A549 (cell line): ENCODE measurements at regions not wholly inside any gene's neighbourhood (a gene's known extent, or its start where the extent isn't known, plus 50 kb on each side); places are given as distances from the start of the nearest gene placed in this dataset.

ENCODE experiments used
- ATAC-seq, 2 experiments: fragments of 200-7000 bp in 1 of 2; fragments of >200 bp in 1 of 2; cut with Nextera tagmentation in 1 of 2; cut with Tn5 transposase in 1 of 2; 3 replicates each; pipeline versions ENCODE4 v1.8.0 to v1.9.1; 2018 to 2020; ENCODE audit warnings: mild to moderate bottlenecking in 1 of 2, moderate library complexity in 1 of 2
- CTCF ChIA-PET: fragments of 300-600 bp; sonication (Branson Sonifier 250); formaldehyde crosslinking; extraction: SDS; loops from one replicate; lab custom pipeline; 2021; ENCODE audit warnings: antibody characterized with exemption, inconsistent platforms; lab: Yijun Ruan, JAX
- POLR2A ChIA-PET: fragments of 350-600 bp; formaldehyde crosslinking; extraction: SDS; loops from one replicate; lab custom pipeline; 2021; ENCODE audit warnings: antibody characterized with exemption, inconsistent platforms; lab: Yijun Ruan, JAX
- DNase-seq, 2 experiments: peaks; one replicate each; pipeline versions ENCODE4 v3.0.0 to v3.0.0-alpha.2; 2011 to 2016; ENCODE audit warnings: low read depth in 1 of 2, low spot score in 1 of 2
- FAIRE-seq: peaks from 2 replicates; lab custom pipeline; 2011; peaks lifted over from hg19 to GRCh38; lab: Jason Lieb, UNC
- H3K27ac ChIP-seq, 2 experiments: fragments of >200 bp; sonication (Bioruptor Twin); formaldehyde crosslinking; 3 replicates each; pipeline ENCODE4 v1.5.1; 2016 to 2017
- H3K4me1 ChIP-seq: fragments of >200 bp; sonication (Bioruptor Twin); formaldehyde crosslinking; 3 replicates; pipeline ENCODE4 v1.6.1; 2016
- H3K4me2 ChIP-seq: fragments of >200 bp; sonication (Bioruptor Twin); formaldehyde crosslinking; 3 replicates; pipeline ENCODE4 v1.6.1; 2016
- H3K4me3 ChIP-seq: fragments of >200 bp; sonication (Bioruptor Twin); formaldehyde crosslinking; 3 replicates; pipeline ENCODE4 v1.5.1; 2016
- H3K9me3 ChIP-seq: fragments of >200 bp; sonication (Bioruptor Twin); formaldehyde crosslinking; 3 replicates; pipeline ENCODE4 v1.6.1; 2016
- BCL3 ChIP-seq: fragments of >200 bp; sonication (Bioruptor Twin); formaldehyde crosslinking; IDR thresholded peaks from 3 replicates; pipeline ENCODE4 v1.6.1; 2016
- CBX8 ChIP-seq: fragments of 200-600 bp; sonication (generic); IDR thresholded peaks from 2 replicates; pipeline ENCODE4 v1.6.1; 2016
- CEBPB ChIP-seq, 2 experiments: fragments of >200 bp in 1 of 2; sonication (Bioruptor Twin) in 1 of 2; formaldehyde crosslinking in 1 of 2; IDR thresholded peaks; 2 replicates each; pipeline ENCODE4 v1.6.1; 2012 to 2016
- CHD4 ChIP-seq: fragments of 200-600 bp; sonication (generic); IDR thresholded peaks from 2 replicates; pipeline ENCODE4 v1.6.1; 2016; ENCODE audit warnings: antibody characterized with exemption, mild to moderate bottlenecking, borderline replicate concordance
- E2F6 ChIP-seq: IDR thresholded peaks from 2 replicates; pipeline ENCODE4 v1.6.1; 2012; ENCODE audit warnings: low read depth, borderline replicate concordance
- EHF ChIP-seq: fragments of 250-450 bp; sonication (Bioruptor Pico); IDR thresholded peaks from 2 replicates; pipeline ENCODE4 v1.5.0; 2020; ENCODE audit warnings: mild to moderate bottlenecking
- ELK1 ChIP-seq: fragments of 150-350 bp; IDR thresholded peaks from 2 replicates; pipeline ENCODE4 v1.6.1; 2014; ENCODE audit warnings: low read depth, mild to moderate bottlenecking, low read length
- FOSB ChIP-seq: fragments of 250-450 bp; sonication (Bioruptor Pico); IDR thresholded peaks from 2 replicates; pipeline ENCODE4 v1.5.0; 2020; ENCODE audit warnings: mild to moderate bottlenecking, moderate library complexity
- FOSL2 ChIP-seq, 2 experiments: fragments of 450-650 bp in 1 of 2; fragments of >200 bp in 1 of 2; sonication (Bioruptor Twin) in 1 of 2; formaldehyde crosslinking; IDR thresholded peaks; 2 replicates each; pipeline versions ENCODE4 v1.5.0 to v1.6.1; 2016 to 2020; ENCODE audit warnings: mild to moderate bottlenecking in 1 of 2, moderate library complexity in 1 of 2
- HDAC2 ChIP-seq: fragments of 200-600 bp; sonication (generic); IDR thresholded peaks from 2 replicates; pipeline ENCODE4 v1.6.1; 2016
- HES2 ChIP-seq: fragments of >200 bp; sonication (Bioruptor Twin); formaldehyde crosslinking; IDR thresholded peaks from 2 replicates; pipeline ENCODE4 v1.6.1; 2016
- MAFK ChIP-seq: fragments of 450-650 bp; IDR thresholded peaks from 2 replicates; pipeline ENCODE4 v1.6.1; 2014; ENCODE audit not compliant: partially characterized antibody
- MAZ ChIP-seq: fragments of 150-350 bp; IDR thresholded peaks from 2 replicates; pipeline ENCODE4 v1.6.1; 2014; ENCODE audit warnings: antibody characterized with exemption, low read depth, low read length, borderline replicate concordance
- NR3C1 ChIP-seq: fragments of >200 bp; sonication (Bioruptor Twin); formaldehyde crosslinking; IDR thresholded peaks from 3 replicates; pipeline ENCODE4 v1.6.1; 2017
- POLR2A ChIP-seq: IDR thresholded peaks from 2 replicates; pipeline ENCODE4 v1.6.1; 2012; ENCODE audit warnings: mild to moderate bottlenecking, low read length
- RCOR1 ChIP-seq: fragments of 150-350 bp; IDR thresholded peaks from 2 replicates; pipeline ENCODE4 v1.6.1; 2014; ENCODE audit warnings: antibody characterized with exemption, low read length, low read depth
- SMC3 ChIP-seq: fragments of >200 bp; sonication (Bioruptor Twin); formaldehyde crosslinking; IDR thresholded peaks from 3 replicates; pipeline ENCODE4 v1.6.1; 2018; ENCODE audit warnings: inconsistent platforms
- SREBF2 ChIP-seq: fragments of 450-650 bp; IDR thresholded peaks from 2 replicates; pipeline ENCODE4 v1.6.1; 2014; ENCODE audit warnings: mild to moderate bottlenecking, moderate library complexity
- USF2 ChIP-seq: fragments of 450-650 bp; IDR thresholded peaks from 2 replicates; pipeline ENCODE4 v1.6.1; 2014; ENCODE audit warnings: antibody characterized with exemption
- ZC3H11A ChIP-seq: fragments of 450-650 bp; IDR thresholded peaks from 2 replicates; pipeline ENCODE4 v1.6.1; 2014; ENCODE audit warnings: antibody characterized with exemption, mild to moderate bottlenecking
- ZFP36 ChIP-seq: fragments of 450-650 bp; IDR thresholded peaks from 2 replicates; pipeline ENCODE4 v1.6.1; 2014; ENCODE audit warnings: borderline replicate concordance; ENCODE audit not compliant: partially characterized antibody
- ZNF302 ChIP-seq: fragments of 250-450 bp; sonication (Bioruptor Pico); IDR thresholded peaks from 2 replicates; pipeline ENCODE4 v1.9.0; 2021; ENCODE audit warnings: inconsistent platforms, mild to moderate bottlenecking, moderate library complexity
- ZSCAN20 ChIP-seq: fragments of 250-450 bp; sonication (Bioruptor Pico); IDR thresholded peaks from 2 replicates; pipeline ENCODE4 v1.8.0; 2022; ENCODE audit warnings: mild to moderate bottlenecking, moderate library complexity
- WGBS: methylation state at CpG from one replicate; pipeline ENCODE4 v1.1.6; 2017; ENCODE audit errors: missing lambda C conversion rate; 5-methylcytosine and 5-hydroxymethylcytosine counted together
- TF ChIP-seq, protein P1 (sequence below): fragments of 250-450 bp; sonication (Bioruptor Pico); IDR thresholded peaks from 2 replicates; pipeline ENCODE4 v1.5.0; 2021; ENCODE audit warnings: mild to moderate bottlenecking, moderate library complexity, borderline replicate concordance
- TF ChIP-seq, protein P2 (sequence below): IDR thresholded peaks from 2 replicates; pipeline ENCODE4 v1.6.1; 2012

- FAIRE-seq (no peak), ATAC-seq (no peak), DNase-seq (no peak)
- TF ChIP-seq CHD4 (no peak), ZFP36 (no peak), BCL3 (no peak), MAZ (no peak), EHF (no peak), MAFK (no peak), CBX8 (no peak), ELK1 (no peak), FOSB (CRISPR knock-in tag) (no peak), CEBPB (IDR thresholded peaks at IDR 0.05) (no peak)
- TF ChIP-seq, protein P1, sequence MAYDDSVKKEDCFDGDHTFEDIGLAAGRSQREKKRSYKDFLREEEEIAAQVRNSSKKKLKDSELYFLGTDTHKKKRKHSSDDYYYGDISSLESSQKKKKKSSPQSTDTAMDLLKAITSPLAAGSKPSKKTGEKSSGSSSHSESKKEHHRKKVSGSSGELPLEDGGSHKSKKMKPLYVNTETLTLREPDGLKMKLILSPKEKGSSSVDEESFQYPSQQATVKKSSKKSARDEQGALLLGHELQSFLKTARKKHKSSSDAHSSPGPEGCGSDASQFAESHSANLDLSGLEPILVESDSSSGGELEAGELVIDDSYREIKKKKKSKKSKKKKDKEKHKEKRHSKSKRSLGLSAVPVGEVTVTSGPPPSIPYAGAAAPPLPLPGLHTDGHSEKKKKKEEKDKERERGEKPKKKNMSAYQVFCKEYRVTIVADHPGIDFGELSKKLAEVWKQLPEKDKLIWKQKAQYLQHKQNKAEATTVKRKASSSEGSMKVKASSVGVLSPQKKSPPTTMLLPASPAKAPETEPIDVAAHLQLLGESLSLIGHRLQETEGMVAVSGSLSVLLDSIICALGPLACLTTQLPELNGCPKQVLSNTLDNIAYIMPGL (CRISPR knock-in tag), result no peak
- no peaks in the 10 kb centered on the region for H3K9me3 ChIP-seq
- no peak overlapping the region for H3K27ac ChIP-seq
- whole genome bisulfite sequencing, result 50% methylated on average over 1 of the region's 1 CpG
- no peak overlapping the region for H3K4me3 ChIP-seq
- H3K4me1 ChIP-seq, result no peaks in the 10 kb centered on the region
- H3K4me2 ChIP-seq, result no peak overlapping the region
- ChIA-PET CTCF (interaction anchor here (1.1 to 2.0 kb wide), 2 partner anchors 17 to 106 kb away, joined by 3 to 8 read pairs; no protein-coding TSS in a partner anchor), POLR2A (no interaction called here)
These were observed 58.3 kb upstream of the TMEM170B start for GRCh38 chr6:11479296-11479695.

DNA sequence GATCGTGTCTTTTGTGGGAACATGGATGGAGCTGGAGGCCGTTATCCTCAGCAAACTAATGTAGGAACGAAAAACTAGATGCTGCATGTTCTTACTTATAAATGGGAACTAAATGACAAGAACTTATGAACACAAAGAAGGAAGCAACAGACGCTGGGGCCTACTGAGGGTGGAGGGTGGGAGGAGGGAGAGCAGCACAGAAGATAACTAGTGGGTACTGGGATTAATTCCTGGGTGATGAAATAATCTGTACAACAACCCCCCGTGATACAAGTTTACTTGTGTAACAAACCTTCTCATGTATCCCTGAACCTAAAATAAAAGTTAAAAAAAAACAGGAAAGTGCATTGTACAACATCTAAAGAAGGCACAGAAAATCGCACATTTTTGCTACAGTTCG is 59.0 kb upstream of the TMEM170B start:
- POLR2A ChIA-PET, result no interaction called here
- CTCF ChIA-PET, result interaction anchor here (2.0 kb wide), 1 partner anchor 18 kb away, joined by 8 read pairs; no protein-coding TSS in a partner anchor
- H3K27ac ChIP-seq, result no peak overlapping the region
- FAIRE-seq, result no peak
- WGBS, result 70% methylated on average over 7 of the region's 7 CpGs
- no peaks in the 10 kb centered on the region for H3K4me1 ChIP-seq
- ATAC-seq, result no peak
- no peak overlapping the region for H3K4me2 ChIP-seq
- H3K9me3 ChIP-seq, result no peaks in the 10 kb centered on the region
- no peak for DNase-seq
- TF ChIP-seq FOSB (CRISPR knock-in tag), result no peak
- TF ChIP-seq, protein P2, sequence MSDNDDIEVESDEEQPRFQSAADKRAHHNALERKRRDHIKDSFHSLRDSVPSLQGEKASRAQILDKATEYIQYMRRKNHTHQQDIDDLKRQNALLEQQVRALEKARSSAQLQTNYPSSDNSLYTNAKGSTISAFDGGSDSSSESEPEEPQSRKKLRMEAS, result no peak
- no peak for TF ChIP-seq POLR2A
- TF ChIP-seq SREBF2, result no peak
- H3K4me3 ChIP-seq, result no peak overlapping the region

DNA sequence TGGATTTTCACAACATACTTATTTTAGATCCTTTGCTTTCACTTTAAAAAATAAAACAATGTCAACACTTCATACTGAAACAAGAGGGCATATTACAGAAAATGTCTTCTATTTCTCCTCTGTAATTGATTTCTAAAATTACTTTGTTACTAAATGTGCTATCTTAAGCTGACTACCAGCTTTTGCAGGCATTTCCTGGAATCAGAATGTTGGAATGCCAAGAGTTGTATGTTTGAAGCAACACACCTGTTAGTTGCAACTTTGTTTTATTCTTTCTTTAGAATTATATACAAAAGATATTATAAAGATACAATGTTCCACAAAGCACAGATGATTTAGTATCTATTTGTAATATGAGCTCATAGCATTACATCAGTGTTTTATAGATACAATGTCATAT is 62.5 kb upstream of the TMEM170B start:
- DNase-seq, result no peak
- no peak for FAIRE-seq
- no peaks in the 10 kb centered on the region for H3K4me1 ChIP-seq
- H3K4me3 ChIP-seq, result no peak overlapping the region
- CTCF ChIA-PET, result interaction anchor here (1.1 to 3.3 kb wide), 2 partner anchors 9 to 21 kb away, joined by 4 to 11 read pairs; no protein-coding TSS in a partner anchor
- POLR2A ChIA-PET, result no interaction called here
- no peak overlapping the region for H3K27ac ChIP-seq
- no peak overlapping the region for H3K4me2 ChIP-seq
- no peaks in the 10 kb centered on the region for H3K9me3 ChIP-seq
- ATAC-seq, result no peak
- TF ChIP-seq, protein P1 (CRISPR knock-in tag), result no peak
- TF ChIP-seq ZSCAN20 (CRISPR knock-in tag), result no peak
- TF ChIP-seq FOSL2 (IDR thresholded peaks at IDR 0.05), result no peak
- TF ChIP-seq FOSL2 (CRISPR knock-in tag; IDR thresholded peaks at IDR 0.05), result no peak
- TF ChIP-seq BCL3, result no peak
- TF ChIP-seq USF2, result no peak
- no peak for TF ChIP-seq SMC3
- no peak for TF ChIP-seq CEBPB (IDR thresholded peaks at IDR 0.05)
- TF ChIP-seq MAZ, result no peak
- TF ChIP-seq, protein P2, result no peak
- no peak for TF ChIP-seq ZC3H11A
- TF ChIP-seq NR3C1, result no peak
- TF ChIP-seq ZNF302 (CRISPR knock-in tag), result no peak
- no peak for TF ChIP-seq RCOR1
- TF ChIP-seq CBX8, result no peak
- no peak for TF ChIP-seq E2F6
- TF ChIP-seq HES2, result no peak
- no peak for TF ChIP-seq HDAC2
